ENCODE measurements at regions not wholly inside any gene's neighbourhood (a gene's known extent, or its start where the extent isn't known, plus 50 kb on each side); places are given as distances from the start of the nearest gene placed in this dataset.

DNA sequence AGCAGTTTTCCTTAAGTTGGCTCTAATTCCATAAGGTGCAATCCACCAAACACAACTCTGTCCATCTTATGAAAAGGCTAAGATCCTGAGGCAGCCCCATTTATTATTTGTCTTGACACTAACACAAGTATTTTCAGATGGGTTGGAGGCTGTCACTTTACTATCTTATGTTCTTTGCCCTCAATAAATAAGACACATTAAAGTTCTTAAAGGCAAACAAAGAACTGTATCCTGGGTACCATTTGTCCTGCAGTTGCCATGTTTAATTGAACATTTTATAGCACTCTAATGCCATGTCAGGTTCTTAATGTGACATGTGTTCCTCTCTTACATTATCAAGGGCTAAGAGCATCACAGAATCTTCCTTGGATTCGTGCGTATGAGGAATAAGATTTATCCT lies 189.5 kb upstream of the SNX2 start:
- TF ChIP-seq, protein P1, sequence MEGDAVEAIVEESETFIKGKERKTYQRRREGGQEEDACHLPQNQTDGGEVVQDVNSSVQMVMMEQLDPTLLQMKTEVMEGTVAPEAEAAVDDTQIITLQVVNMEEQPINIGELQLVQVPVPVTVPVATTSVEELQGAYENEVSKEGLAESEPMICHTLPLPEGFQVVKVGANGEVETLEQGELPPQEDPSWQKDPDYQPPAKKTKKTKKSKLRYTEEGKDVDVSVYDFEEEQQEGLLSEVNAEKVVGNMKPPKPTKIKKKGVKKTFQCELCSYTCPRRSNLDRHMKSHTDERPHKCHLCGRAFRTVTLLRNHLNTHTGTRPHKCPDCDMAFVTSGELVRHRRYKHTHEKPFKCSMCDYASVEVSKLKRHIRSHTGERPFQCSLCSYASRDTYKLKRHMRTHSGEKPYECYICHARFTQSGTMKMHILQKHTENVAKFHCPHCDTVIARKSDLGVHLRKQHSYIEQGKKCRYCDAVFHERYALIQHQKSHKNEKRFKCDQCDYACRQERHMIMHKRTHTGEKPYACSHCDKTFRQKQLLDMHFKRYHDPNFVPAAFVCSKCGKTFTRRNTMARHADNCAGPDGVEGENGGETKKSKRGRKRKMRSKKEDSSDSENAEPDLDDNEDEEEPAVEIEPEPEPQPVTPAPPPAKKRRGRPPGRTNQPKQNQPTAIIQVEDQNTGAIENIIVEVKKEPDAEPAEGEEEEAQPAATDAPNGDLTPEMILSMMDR (IDR thresholded peaks at IDR 0.05), result no peak
- no peak for TF ChIP-seq POLR2A (IDR thresholded peaks at IDR 0.05)
